Head of caudate nucleus (tissue), 42 donors: ENCODE measurements at regions not wholly inside any gene's neighbourhood (a gene's known extent, or its start where the extent isn't known, plus 50 kb on each side); places are given as distances from the start of the nearest gene placed in this dataset.
"Not testable (repeated sequence)": the region's sequence is repeated elsewhere in the genome, so short reads cannot be mapped to it uniquely, and the experiment has no call there.

ENCODE experiments used
- DNase-seq, 42 donors: peaks; one replicate each; pipeline versions ENCODE4 v3.0.0 to v3.0.0-alpha.2; 2020 to 2021; ENCODE audit warnings: mixed read lengths in 7 of 42
- intact Hi-C: fragments of 100-400 bp; cut with DNase I; formaldehyde crosslinking; loops from one replicate; pipeline ENCODE4 v1.15.0; 2022

GRCh38 chr22:16911340-16911739 is 86.1 kb upstream of the XKR3 start:
- intact Hi-C loops, DNase-seq: not testable (repeated sequence)

GRCh38 chr22:16902051-16902450 is 76.8 kb upstream of the XKR3 start:
- DNase-seq, intact Hi-C loops: not testable (repeated sequence)

DNA sequence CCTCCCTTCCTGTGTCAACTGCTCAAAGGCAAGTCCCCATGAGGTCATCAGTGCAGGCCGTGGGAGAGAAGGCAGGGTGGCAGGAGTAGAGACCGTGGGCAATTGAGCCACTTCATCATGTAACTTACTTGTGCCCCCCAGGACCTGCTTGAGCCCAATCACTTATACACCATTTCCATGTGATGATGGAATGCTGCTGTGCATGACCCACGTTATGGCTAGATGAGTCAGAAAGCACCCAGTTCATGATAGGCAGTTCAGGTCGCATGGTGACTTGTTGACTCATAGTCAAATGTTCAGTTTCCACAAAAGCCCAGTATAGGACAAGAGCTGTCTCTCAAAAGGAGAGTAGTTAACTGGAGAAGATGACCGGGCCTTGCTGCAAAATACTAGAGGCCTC is 76.4 kb upstream of the XKR3 start:
- DNase-seq, intact Hi-C loops: not testable (repeated sequence)

GRCh38 chr22:16899358-16899757 is 74.1 kb upstream of the XKR3 start:
- DNase-seq, intact Hi-C loops: not testable (repeated sequence)

DNA sequence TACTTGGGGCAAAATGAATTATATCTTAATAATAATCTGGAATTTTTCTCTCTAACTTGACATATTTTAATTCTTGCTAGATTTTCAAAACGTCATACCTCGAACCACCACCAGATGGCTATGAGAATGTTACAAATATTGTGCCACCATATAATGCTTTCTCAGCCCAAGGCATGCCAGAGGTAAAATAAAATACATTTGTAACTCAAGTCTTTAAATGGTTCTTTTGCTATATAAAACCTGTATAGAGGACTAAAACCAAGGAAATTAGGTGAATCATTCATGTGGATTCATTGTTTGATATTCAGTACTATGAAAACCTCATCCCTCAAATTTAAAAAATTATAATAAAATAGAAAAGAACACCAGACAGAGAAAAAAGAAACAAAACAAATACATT is 72.2 kb upstream of the XKR3 start:
- intact Hi-C loops, DNase-seq: not testable (repeated sequence)

GRCh38 chr22:16891892-16892291 is 66.7 kb upstream of the XKR3 start:
- intact Hi-C loops, DNase-seq: not testable (repeated sequence)

DNA sequence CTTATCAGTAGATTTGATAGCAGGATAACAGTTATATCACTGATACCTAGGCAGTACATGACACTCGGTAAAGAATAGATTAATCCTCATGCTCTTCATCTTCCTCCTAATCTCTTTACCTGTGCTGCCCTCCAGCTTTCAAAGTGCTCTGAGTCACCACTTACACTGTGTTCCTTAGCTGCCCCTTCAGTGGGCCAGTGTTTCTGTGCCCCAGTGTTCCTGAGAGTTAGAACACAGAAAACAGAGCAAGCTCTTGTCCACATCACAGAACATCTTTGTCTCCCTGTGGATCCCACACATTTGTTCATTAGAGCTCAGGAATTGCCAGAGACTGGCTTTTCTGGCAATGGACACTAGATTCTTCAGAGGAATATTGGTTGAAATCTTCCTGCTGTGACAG is 51.1 kb upstream of the XKR3 start:
- DNase-seq: peak in 35 of 42 donors; percentile 5 to 78 (median 40)
- intact Hi-C loops: not testable (repeated sequence)
